ENCODE measurements at regions not wholly inside any gene's neighbourhood (a gene's known extent, or its start where the extent isn't known, plus 50 kb on each side); places are given as distances from the start of the nearest gene placed in this dataset.

GRCh38 chr2:105635564-105635963, 109.1 kb upstream of the NCK2 start:
- no peak for DNase-seq (ENCODE audit: low spot score)
- no peak overlapping the region for H3K27ac ChIP-seq (ENCODE audit: low read depth in 1 of 2, low read length in 2 of 2)
- H3K4me3 ChIP-seq (ENCODE audit: low read depth in 1 of 3, low read length in 3 of 3) = no peak overlapping the region
- peaks cover 0 to 49% (median 4%) of the 10 kb centered on the region in 4 donors for H3K27me3 ChIP-seq (ENCODE audit: control insufficient read depth in 4 of 4, insufficient read depth in 4 of 4, low read length in 3 of 4)
- no peak overlapping the region for H3K9ac ChIP-seq (ENCODE audit: low read depth in 1 of 2, low read length in 2 of 2)
- WGBS = 82% methylated on average over 7 of the region's 7 CpGs
- H3K4me1 ChIP-seq (ENCODE audit: control insufficient read depth in 4 of 4, insufficient read depth in 4 of 4, low read length in 3 of 4) = no peaks in the 10 kb centered on the region
- no peaks in the 10 kb centered on the region for H3K36me3 ChIP-seq (ENCODE audit: control insufficient read depth in 4 of 4, insufficient read depth in 3 of 4, low read depth in 1 of 4, low read length in 3 of 4)
- TF ChIP-seq ZBTB33 (IDR thresholded peaks at IDR 0.05) (no peak), YY1 (IDR thresholded peaks at IDR 0.05) (no peak), HNF4G (IDR thresholded peaks at IDR 0.05) (no peak), ATF3 (IDR thresholded peaks at IDR 0.05) (no peak), REST (IDR thresholded peaks at IDR 0.05) (no peak), FOXA1 (IDR thresholded peaks at IDR 0.05) (no peak), GABPA (IDR thresholded peaks at IDR 0.05 in 1 of 2, conservative IDR thresholded peaks at IDR 0.05 in 1 of 2) (no peak), FOXA2 (IDR thresholded peaks at IDR 0.05) (no peak), SP1 (IDR thresholded peaks at IDR 0.05) (no peak), CTCF (IDR thresholded peaks at IDR 0.05; ENCODE audit: low read depth, low read length, missing input control) (no peak)
- H3K9me3 ChIP-seq (ENCODE audit: control insufficient read depth in 4 of 4, low read length in 3 of 4) = peaks cover 0 to 7% (median 2%) of the 10 kb centered on the region in 4 donors

- H3K9me3 ChIP-seq (ENCODE audit: control insufficient read depth in 4 of 4, low read length in 3 of 4) = peaks cover 0 to 7% (median 0%) of the 10 kb centered on the region in 4 donors
- H3K4me3 ChIP-seq (ENCODE audit: low read depth in 1 of 3, low read length in 3 of 3) = no peak overlapping the region
- 70% methylated on average over 7 of the region's 7 CpGs for WGBS
- TF ChIP-seq MAX (IDR thresholded peaks at IDR 0.05) (no peak), ATF3 (IDR thresholded peaks at IDR 0.05) (no peak), YY1 (IDR thresholded peaks at IDR 0.05) (no peak), SP1 (IDR thresholded peaks at IDR 0.05) (no peak), NR2F2 (IDR thresholded peaks at IDR 0.05) (no peak), HNF4A (conservative IDR thresholded peaks at IDR 0.05) (no peak), RXRA (IDR thresholded peaks at IDR 0.05) (no peak), ZBTB33 (IDR thresholded peaks at IDR 0.05) (no peak)
- no peaks in the 10 kb centered on the region for H3K4me1 ChIP-seq (ENCODE audit: control insufficient read depth in 4 of 4, insufficient read depth in 4 of 4, low read length in 3 of 4)
- peaks cover 0 to 46% (median 3%) of the 10 kb centered on the region in 4 donors for H3K27me3 ChIP-seq (ENCODE audit: control insufficient read depth in 4 of 4, insufficient read depth in 4 of 4, low read length in 3 of 4)
- no peak overlapping the region for H3K27ac ChIP-seq (ENCODE audit: low read depth in 1 of 2, low read length in 2 of 2)
- H3K36me3 ChIP-seq (ENCODE audit: control insufficient read depth in 4 of 4, insufficient read depth in 3 of 4, low read depth in 1 of 4, low read length in 3 of 4) = no peaks in the 10 kb centered on the region
- no peak for DNase-seq (ENCODE audit: low spot score)
- no peak overlapping the region for H3K9ac ChIP-seq (ENCODE audit: low read depth in 1 of 2, low read length in 2 of 2)
Observed at GRCh38 chr2:105634198-105634597, 110.5 kb upstream of the NCK2 start.

Measured in liver (tissue), 8 donors.